ENCODE measurements at regions not wholly inside any gene's neighbourhood (a gene's known extent, or its start where the extent isn't known, plus 50 kb on each side); places are given as distances from the start of the nearest gene placed in this dataset.

DNA sequence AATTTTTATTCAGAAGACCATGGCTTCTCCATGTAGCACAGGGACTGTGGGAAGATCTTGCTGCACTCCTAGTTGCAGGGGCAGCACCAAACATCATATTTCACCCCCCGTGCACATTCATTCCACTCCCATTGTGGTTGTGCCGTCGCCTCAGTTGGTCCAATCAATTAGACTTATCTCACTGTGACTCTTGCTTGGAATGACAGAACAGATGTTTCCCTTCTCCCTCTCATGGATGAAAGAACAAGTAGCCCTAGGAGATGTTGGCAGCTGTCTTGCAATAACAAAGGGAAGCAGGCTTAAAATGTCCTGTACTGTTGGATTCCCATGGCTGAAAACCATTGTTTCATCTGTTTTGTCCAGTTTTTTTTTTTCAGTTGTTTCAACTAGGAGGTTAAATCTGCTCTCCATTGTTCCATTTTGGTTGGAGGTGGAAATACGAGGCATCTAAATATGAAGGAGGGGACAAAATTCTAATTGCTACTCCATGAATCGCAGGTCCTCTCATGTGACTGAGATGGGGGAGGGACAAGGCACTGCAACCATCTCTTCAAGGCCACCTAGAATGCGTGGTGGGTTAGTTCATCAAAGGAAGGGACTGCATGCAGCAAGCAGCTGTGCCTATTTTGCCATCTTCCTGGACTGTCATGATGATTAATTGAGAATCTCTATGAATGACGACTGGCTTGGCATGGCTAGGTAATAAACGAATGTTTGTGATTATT lies 214.4 kb downstream of the NSG2 start:
- Histone ChIP-seq H3K4me3 (no peak overlapping the region), H3K27ac (no peak overlapping the region)
- TF ChIP-seq, protein P1, sequence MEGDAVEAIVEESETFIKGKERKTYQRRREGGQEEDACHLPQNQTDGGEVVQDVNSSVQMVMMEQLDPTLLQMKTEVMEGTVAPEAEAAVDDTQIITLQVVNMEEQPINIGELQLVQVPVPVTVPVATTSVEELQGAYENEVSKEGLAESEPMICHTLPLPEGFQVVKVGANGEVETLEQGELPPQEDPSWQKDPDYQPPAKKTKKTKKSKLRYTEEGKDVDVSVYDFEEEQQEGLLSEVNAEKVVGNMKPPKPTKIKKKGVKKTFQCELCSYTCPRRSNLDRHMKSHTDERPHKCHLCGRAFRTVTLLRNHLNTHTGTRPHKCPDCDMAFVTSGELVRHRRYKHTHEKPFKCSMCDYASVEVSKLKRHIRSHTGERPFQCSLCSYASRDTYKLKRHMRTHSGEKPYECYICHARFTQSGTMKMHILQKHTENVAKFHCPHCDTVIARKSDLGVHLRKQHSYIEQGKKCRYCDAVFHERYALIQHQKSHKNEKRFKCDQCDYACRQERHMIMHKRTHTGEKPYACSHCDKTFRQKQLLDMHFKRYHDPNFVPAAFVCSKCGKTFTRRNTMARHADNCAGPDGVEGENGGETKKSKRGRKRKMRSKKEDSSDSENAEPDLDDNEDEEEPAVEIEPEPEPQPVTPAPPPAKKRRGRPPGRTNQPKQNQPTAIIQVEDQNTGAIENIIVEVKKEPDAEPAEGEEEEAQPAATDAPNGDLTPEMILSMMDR (IDR thresholded peaks at IDR 0.05): no peak
- no peak for DNase-seq (ENCODE audit: low spot score)

DNA sequence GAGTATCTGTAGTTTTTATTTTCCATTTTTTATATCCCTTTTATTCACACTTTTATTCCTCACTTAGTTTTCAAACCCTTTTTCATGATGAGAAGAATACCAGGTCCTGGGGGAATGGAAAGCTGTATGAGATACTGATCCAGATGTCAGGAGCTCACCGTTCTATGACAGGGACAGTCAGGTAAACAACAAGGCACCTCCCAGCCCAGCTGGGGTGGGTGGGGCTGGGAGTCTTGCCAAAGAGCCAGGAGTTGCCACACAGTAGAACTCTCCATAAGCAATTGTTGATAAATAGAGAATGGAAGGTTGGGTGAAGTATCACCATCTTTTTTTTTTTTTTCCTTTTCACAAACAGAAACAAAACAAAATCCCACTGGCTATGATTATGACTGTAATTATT lies 225.8 kb downstream of the NSG2 start:
- H3K4me3 ChIP-seq: no peak overlapping the region
- TF ChIP-seq, protein P1 (IDR thresholded peaks at IDR 0.05): no peak
- no peak overlapping the region for H3K27ac ChIP-seq
- DNase-seq (ENCODE audit: low spot score): no peak

DNA sequence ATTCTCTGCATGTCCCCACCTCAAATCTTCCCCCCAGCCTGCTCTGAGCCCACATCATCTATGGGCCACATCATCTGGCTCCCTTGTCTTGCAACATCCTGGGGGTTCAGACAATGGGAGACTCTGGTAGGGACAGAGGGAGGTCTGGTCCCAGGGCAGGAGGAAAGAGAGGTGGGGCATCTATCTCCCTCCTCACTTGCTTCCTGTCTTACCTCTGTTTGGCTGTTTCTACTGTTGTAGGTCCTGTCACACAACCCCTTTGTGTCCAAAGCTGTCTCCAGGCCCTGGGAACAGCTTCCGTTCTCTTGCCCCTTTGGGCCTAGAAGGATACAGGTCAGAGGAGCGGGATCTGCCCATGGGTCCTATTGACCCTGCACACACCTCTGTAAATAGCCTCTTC lies 227.2 kb downstream of the NSG2 start:
- DNase-seq (ENCODE audit: low spot score): no peak
- TF ChIP-seq, protein P1 (IDR thresholded peaks at IDR 0.05): no peak
- Histone ChIP-seq H3K27ac (no peak overlapping the region), H3K4me3 (no peak overlapping the region)

DNA sequence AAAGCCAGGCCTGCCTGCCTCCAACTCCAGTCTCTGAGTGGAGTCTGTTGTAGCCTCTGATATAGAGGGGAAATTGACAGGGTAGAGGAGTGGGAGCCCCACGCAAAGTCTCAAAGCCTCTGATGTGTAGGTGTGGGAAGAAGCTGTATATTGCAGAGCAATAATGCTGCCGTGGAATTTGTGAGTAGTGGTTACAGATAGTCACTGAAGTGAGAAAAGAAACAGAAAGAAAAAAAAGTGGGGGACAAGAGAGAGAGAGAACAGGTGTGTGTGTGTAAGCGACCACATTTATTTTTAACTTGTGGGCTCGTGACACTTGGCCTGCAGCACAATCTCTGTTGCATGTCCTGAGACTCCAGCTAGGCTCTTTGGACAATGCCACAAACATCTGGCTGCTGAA lies 227.8 kb downstream of the NSG2 start:
- TF ChIP-seq, protein P1 (IDR thresholded peaks at IDR 0.05): no peak
- Histone ChIP-seq H3K27ac (no peak overlapping the region), H3K4me3 (no peak overlapping the region)
- DNase-seq (ENCODE audit: low spot score): no peak

DNA sequence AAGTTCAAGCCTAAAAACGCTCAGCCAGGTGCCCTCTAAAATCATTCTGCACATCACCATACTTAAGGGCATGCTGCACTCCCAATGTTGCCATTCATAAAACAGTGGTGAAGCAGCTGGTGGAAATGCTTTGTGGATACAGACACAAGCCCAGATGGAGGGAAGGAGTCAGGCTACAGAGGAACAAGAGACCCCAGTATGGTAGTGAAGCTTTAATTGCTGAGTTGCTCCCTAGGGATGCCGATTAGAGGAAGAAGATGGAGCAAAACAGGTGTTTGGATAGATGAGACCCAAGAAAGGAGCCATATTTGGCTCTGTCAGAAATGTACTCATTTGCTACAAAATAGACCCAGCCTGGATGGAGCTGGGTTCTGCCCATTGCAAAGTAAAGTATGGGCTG lies 230.5 kb downstream of the NSG2 start:
- no peak overlapping the region for H3K27ac ChIP-seq
- DNase-seq (ENCODE audit: low spot score): no peak
- TF ChIP-seq, protein P1 (IDR thresholded peaks at IDR 0.05): no peak
- H3K4me3 ChIP-seq: no peak overlapping the region

DNA sequence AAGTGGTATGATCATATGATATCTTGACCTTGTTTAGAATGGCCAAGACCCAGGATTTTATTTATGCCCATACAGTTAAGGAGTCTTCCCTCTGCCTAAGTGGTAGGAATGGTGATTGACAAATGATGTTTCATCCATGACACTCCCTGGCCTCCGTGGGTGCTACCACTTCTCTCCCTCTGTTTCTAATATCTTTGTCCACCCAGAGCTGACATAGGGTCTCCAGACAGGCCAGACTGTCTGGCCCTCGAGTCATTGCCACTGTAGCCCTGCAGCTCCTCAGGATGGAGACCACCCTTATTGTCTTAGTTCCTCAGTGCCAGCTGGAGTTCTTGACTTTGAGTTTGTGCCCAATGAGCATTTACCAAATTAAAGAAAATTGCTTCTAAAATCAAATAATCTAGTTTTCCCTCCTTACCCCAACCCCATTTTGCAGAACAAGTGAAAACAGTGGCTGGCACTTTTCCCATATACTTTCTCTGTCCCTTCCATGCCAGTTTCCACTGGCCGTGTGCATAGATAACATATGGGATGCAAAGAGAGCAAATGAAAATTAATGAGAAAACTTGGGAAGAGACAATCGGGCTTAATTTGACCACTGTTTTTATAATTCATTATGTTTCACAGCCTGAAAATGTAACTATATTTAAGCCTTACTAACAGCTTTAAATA lies 235.7 kb downstream of the NSG2 start:
- Histone ChIP-seq H3K27ac (no peak overlapping the region), H3K4me3 (no peak overlapping the region)
- DNase-seq (ENCODE audit: low spot score): no peak
- TF ChIP-seq, protein P1 (IDR thresholded peaks at IDR 0.05): no peak

DNA sequence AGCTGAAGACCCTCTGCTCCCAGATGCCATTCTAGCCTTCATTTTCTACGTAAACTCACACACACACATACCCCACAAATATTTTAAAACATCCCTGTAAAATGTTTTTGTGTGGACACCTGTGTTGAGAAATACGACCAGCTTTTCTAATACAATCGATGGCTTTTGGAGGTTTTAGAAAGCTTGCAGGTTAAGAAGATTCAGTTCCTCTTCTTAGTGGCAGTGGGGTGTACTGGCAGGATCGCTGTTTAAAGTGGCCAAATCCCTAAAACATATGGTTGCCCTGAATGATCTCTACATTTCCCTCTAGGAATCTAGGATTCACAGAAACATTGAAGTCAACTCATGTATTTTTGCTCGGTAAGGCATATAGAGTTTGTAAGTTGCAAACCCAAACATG lies 236.3 kb downstream of the NSG2 start:
- no peak overlapping the region for H3K27ac ChIP-seq
- DNase-seq (ENCODE audit: low spot score): no peak
- TF ChIP-seq, protein P1 (IDR thresholded peaks at IDR 0.05): no peak

More for the DNA sequence above, 236.3 kb downstream of the NSG2 start:
- H3K4me3 ChIP-seq: no peak overlapping the region

All from coronary artery (tissue), 2 donors.